T47D (cell line): ENCODE measurements at regions not wholly inside any gene's neighbourhood (a gene's known extent, or its start where the extent isn't known, plus 50 kb on each side); places are given as distances from the start of the nearest gene placed in this dataset.

Experiments
- DNase-seq, 2 experiments: peaks; one replicate each; pipeline versions ENCODE4 v3.0.0 to v3.0.0-alpha.2; 2011 to 2012; ENCODE audit warnings: low read depth in 1 of 2, low spot score in 1 of 2
- JUND ChIP-seq: IDR thresholded peaks from 2 replicates; pipeline ENCODE4 v1.6.1; 2012; ENCODE audit warnings: low read depth
- in situ Hi-C: cut with HindIII; loops from 2 replicates; pipeline ENCODE4 v1.10.0; 2016; ENCODE audit warnings: low sequenced_read_pairs, low pct_unique_long_range_greater_than_20kb

DNA sequence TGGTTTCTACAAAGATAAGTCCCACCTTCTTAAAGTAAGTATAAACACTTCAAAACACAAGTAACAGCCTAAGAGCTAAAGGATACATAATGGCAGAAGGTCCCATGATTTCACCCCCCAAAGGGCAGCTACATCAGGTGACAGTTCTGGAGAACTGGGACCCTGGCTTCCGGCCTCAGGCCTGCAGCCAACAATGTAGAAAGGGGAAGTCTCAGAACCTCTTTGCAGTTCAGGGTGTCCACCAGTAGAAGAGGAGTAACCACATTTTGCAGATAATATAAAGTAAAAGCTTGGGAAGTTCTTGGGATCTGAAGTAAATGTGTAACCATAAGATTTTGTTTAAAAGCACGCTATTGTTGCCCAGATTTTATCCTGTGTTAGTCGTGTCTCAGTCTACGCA, 267.4 kb upstream of the VLDLR start:
- no peak for DNase-seq
- no peak for TF ChIP-seq JUND
- in situ Hi-C loops, result no loop called here

- no peak for DNase-seq
- in situ Hi-C loops, result no loop called here
- no peak for TF ChIP-seq JUND
Measured at GRCh38 chr9:2354856-2355696, 266.5 kb upstream of the VLDLR start.

- DNase-seq, result no peak
- in situ Hi-C loops, result no loop called here
- TF ChIP-seq JUND, result no peak
Measured at GRCh38 chr9:2355697-2355983, 265.9 kb upstream of the VLDLR start.

DNA sequence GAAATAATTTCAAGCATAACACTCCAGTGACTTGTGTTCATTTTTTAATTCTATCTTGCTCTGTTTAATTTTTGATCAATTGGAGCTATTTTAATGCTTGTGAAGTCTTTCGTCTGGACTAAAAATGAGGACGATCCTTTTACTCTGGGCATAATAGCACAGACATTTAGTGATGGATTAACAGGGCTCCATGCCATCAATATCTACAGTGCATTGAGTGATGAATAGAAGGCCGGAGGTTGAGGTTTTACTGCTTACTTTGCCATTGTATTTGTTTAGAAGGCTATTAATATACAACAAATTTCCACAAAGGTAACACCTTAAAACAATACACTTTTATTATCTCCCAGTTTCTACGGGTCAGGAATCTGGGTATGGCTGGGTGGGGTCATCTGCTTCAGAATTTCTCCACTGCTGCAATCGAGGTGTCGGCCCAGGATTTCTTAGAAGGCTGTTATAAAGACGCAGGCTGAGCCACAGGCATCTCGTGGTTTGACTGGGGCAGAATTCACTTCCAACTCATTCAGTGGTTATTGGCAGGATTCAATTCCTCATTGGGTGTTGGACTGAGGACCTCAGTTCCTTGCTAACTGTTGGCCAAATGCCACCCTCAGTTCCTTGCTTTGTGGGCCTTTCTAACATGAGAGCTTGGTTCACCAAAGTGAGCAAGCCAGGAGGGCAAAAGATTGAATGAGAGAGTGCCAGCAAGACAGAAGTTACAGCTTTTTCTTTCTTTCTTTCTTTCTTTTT, 265.4 kb upstream of the VLDLR start:
- in situ Hi-C loops, result no loop called here
- DNase-seq, result no peak
- no peak for TF ChIP-seq JUND

DNA sequence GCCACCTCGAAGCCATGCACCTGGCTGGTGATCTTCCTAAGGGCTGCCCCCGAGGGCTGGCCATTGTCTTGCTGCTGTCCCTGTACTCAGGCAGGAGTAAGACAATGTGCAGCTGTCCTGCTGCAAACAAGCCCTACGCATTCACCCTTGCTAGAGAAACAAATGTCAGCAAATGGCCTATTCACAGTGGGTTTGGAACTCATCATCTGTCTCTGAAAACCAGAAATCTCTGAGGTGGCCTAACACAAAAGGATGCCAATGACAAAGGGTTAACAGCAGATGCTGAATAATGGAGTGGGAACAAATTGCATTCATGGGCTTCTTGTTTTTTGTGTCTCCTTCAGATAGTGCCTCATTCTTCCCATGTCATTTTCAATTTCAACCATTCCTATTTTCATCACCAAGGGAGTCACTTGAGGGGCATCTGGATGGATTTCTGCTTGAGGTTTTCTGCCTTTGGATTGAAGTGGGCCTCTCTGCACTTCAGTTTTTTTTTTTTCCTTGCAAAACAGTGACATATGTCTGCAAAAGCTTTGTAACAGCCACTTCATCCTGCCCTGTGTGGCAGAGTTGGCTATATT, 261.6 kb upstream of the VLDLR start:
- in situ Hi-C loops, result no loop called here
- TF ChIP-seq JUND, result no peak
- DNase-seq, result no peak

GRCh38 chr9:2362150-2362549, 259.4 kb upstream of the VLDLR start:
- no peak for TF ChIP-seq JUND
- no peak for DNase-seq
- in situ Hi-C loops, result no loop called here

DNA sequence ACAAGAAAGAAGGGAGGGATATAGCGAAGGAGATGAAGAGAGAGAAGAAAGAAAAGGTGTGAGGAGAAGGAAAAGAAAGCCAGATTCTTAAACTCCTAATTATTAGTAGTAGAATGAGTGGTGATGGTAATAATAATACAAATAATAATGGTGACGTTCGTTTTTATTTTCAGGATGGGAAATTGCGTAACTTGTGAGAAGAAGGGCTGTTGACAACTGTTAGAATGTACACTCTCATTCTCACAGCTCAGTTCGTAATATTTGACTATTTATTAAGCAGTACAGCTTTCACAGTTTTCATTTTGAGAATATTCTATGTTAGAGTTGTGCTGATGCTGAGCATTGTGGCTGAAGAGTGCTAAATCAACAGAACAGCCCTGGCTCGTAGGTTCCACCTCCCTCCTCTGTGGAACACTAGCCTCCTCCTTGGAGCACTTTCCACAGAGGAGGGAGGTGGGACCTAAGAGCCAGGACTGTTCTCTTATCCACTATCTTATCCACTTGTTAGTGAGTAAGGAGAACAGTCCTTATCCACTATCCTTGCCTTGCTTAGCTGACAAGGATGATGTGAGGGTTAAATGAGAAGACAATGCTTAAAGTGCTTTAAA, 258.3 kb upstream of the VLDLR start:
- DNase-seq, result no peak
- in situ Hi-C loops, result no loop called here
- no peak for TF ChIP-seq JUND

DNA sequence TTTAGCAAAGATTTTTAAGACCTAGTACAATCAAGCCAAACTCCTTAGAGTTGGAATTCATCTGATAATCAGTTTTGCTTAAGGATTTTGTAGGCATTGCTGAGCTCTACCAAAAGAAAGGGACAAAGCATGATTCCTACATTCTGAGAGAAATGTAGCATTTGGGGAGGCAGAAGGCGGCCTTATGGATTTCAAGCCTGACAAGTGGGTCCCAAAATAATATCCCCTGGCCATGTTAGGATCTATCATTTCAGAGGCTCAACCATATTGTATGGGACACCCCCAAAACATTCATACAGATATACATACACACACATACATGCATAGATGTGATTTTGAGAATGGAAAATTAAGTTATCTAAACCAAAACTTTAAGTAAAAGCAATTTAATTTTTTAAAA, 257.8 kb upstream of the VLDLR start:
- in situ Hi-C loops, result no loop called here
- DNase-seq, result no peak
- no peak for TF ChIP-seq JUND

DNA sequence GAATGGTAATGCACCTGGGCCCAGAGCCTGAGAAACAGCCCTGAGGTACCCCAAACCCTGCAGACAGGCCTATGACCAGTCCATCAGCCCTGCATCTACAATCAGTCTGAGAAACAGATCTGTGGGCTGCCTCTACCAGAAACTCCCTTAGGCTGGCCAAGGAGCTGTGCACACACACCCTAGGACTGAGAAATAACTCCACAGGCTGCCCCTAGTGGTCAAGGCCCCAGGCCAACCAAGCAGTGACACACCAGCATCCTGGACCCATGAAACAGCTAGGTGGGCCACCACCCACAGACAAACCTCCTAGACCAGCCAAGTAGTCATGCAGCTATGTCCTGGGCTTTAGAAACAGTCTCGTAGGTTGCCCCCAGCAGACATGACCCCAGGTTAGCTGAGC, 253.6 kb upstream of the VLDLR start:
- in situ Hi-C loops, result no loop called here
- no peak for TF ChIP-seq JUND
- no peak for DNase-seq

GRCh38 chr9:2373648-2374047, 247.9 kb upstream of the VLDLR start:
- in situ Hi-C loops, result no loop called here
- TF ChIP-seq JUND, result no peak
- no peak for DNase-seq

DNA sequence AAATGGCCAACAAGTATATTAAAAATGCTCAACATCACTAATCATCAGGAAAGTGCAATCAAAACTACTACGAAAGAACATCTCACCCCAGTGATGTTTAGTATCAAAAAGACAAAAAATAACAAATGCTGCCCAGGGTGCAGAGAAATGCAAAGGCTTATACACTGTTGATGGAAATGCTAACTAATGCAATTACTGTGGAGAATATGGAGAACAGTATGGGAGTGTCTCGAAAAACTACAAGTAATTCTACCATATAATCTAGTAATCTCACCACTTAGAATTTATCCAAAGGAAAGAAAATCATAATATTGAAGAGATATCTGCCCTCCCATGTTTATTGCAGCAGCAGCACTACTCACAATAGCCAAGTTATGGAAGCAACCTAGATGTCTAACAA, 246.5 kb upstream of the VLDLR start:
- in situ Hi-C loops, result no loop called here
- TF ChIP-seq JUND, result no peak
- no peak for DNase-seq

DNA sequence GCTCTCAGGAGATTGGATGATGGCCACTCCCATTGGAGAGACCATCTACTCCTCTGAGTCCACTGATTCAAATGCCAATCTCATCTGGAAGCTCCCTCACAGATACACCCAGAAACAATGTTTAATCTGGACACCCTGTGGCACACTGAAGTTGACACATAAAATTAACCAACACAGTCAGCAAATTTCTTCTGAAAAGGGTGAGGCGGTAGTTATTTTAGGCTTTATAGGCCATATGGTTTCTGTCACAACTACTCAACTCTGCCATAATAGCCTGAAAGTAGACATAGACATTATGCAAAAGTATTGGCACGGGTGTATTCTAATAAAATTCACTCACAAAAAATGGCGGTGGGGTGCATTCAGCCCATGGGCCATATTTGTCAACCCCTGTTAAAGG, 244.5 kb upstream of the VLDLR start:
- in situ Hi-C loops, result no loop called here
- no peak for TF ChIP-seq JUND
- DNase-seq, result no peak

- in situ Hi-C loops, result no loop called here
- DNase-seq, result no peak
- no peak for TF ChIP-seq JUND
Measured at GRCh38 chr9:2377834-2378233, 243.8 kb upstream of the VLDLR start.

- in situ Hi-C loops, result no loop called here
- no peak for TF ChIP-seq JUND
- no peak for DNase-seq
Measured at GRCh38 chr9:2378266-2378665, 243.3 kb upstream of the VLDLR start.
